ENCODE measurements at regions not wholly inside any gene's neighbourhood (a gene's known extent, or its start where the extent isn't known, plus 50 kb on each side); places are given as distances from the start of the nearest gene placed in this dataset.
"Not testable (repeated sequence)": the region's sequence is repeated elsewhere in the genome, so short reads cannot be mapped to it uniquely, and the experiment has no call there.

- DNase-seq (ENCODE audit: low spot score); H3K4me1 ChIP-seq (ENCODE audit: control insufficient read depth in 1 of 2, low read depth in 2 of 2); H3K4me3 ChIP-seq; ATAC-seq (ENCODE audit: insufficient number of reproducible peaks, low FRiP score, low read depth); H3K36me3 ChIP-seq; H3K9me3 ChIP-seq; H3K27ac ChIP-seq; H3K27me3 ChIP-seq (replicated peaks; ENCODE audit: insufficient read depth): not testable (repeated sequence)
These were observed 162.9 kb upstream of the SPATA31A3 start for GRCh38 chr9:67155218-67155617.

- not testable (repeated sequence) for DNase-seq (ENCODE audit: low spot score); H3K27me3 ChIP-seq (replicated peaks; ENCODE audit: insufficient read depth); H3K4me3 ChIP-seq; ATAC-seq (ENCODE audit: insufficient number of reproducible peaks, low FRiP score, low read depth); H3K9me3 ChIP-seq; H3K27ac ChIP-seq; H3K4me1 ChIP-seq (ENCODE audit: control insufficient read depth in 1 of 2, low read depth in 2 of 2); H3K36me3 ChIP-seq
These were observed 161.2 kb upstream of the SPATA31A3 start for GRCh38 chr9:67153501-67153900.

GRCh38 chr9:67142392-67143107 lies 150.2 kb upstream of the SPATA31A3 start:
- H3K27me3 ChIP-seq (replicated peaks; ENCODE audit: insufficient read depth); H3K36me3 ChIP-seq; ATAC-seq (ENCODE audit: insufficient number of reproducible peaks, low FRiP score, low read depth); H3K4me1 ChIP-seq (ENCODE audit: control insufficient read depth in 1 of 2, low read depth in 2 of 2); H3K9me3 ChIP-seq; H3K4me3 ChIP-seq; DNase-seq (ENCODE audit: low spot score); H3K27ac ChIP-seq: not testable (repeated sequence)

- not testable (repeated sequence) for H3K36me3 ChIP-seq; H3K4me1 ChIP-seq (ENCODE audit: control insufficient read depth in 1 of 2, low read depth in 2 of 2); H3K27ac ChIP-seq; H3K4me3 ChIP-seq; DNase-seq (ENCODE audit: low spot score); H3K27me3 ChIP-seq (replicated peaks; ENCODE audit: insufficient read depth); ATAC-seq (ENCODE audit: insufficient number of reproducible peaks, low FRiP score, low read depth); H3K9me3 ChIP-seq
These were observed 144.0 kb upstream of the SPATA31A3 start for GRCh38 chr9:67136376-67136775.

- not testable (repeated sequence) for ATAC-seq (ENCODE audit: insufficient number of reproducible peaks, low FRiP score, low read depth); H3K4me1 ChIP-seq (ENCODE audit: control insufficient read depth in 1 of 2, low read depth in 2 of 2); H3K36me3 ChIP-seq; H3K9me3 ChIP-seq; H3K4me3 ChIP-seq; H3K27ac ChIP-seq; H3K27me3 ChIP-seq (replicated peaks; ENCODE audit: insufficient read depth); DNase-seq (ENCODE audit: low spot score)
These were observed 140.8 kb upstream of the SPATA31A3 start for GRCh38 chr9:67133124-67133523.

- ATAC-seq (ENCODE audit: insufficient number of reproducible peaks, low FRiP score, low read depth); H3K4me1 ChIP-seq (ENCODE audit: control insufficient read depth in 1 of 2, low read depth in 2 of 2); H3K27ac ChIP-seq; H3K36me3 ChIP-seq; H3K9me3 ChIP-seq; H3K4me3 ChIP-seq; H3K27me3 ChIP-seq (replicated peaks; ENCODE audit: insufficient read depth); DNase-seq (ENCODE audit: low spot score): not testable (repeated sequence)
These were observed 124.4 kb upstream of the SPATA31A3 start for GRCh38 chr9:67116761-67117160.

GRCh38 chr9:67112148-67112547 lies 119.8 kb upstream of the SPATA31A3 start:
- H3K27me3 ChIP-seq (replicated peaks; ENCODE audit: insufficient read depth); H3K9me3 ChIP-seq; DNase-seq (ENCODE audit: low spot score); H3K27ac ChIP-seq; H3K4me1 ChIP-seq (ENCODE audit: control insufficient read depth in 1 of 2, low read depth in 2 of 2); ATAC-seq (ENCODE audit: insufficient number of reproducible peaks, low FRiP score, low read depth); H3K36me3 ChIP-seq; H3K4me3 ChIP-seq: not testable (repeated sequence)

- not testable (repeated sequence) for H3K27me3 ChIP-seq (replicated peaks; ENCODE audit: insufficient read depth); H3K9me3 ChIP-seq; H3K4me1 ChIP-seq (ENCODE audit: control insufficient read depth in 1 of 2, low read depth in 2 of 2); H3K27ac ChIP-seq; H3K36me3 ChIP-seq; H3K4me3 ChIP-seq; DNase-seq (ENCODE audit: low spot score); ATAC-seq (ENCODE audit: insufficient number of reproducible peaks, low FRiP score, low read depth)
These were observed 119.4 kb upstream of the SPATA31A3 start for GRCh38 chr9:67111733-67112132.

- not testable (repeated sequence) for H3K4me1 ChIP-seq (ENCODE audit: control insufficient read depth in 1 of 2, low read depth in 2 of 2); DNase-seq (ENCODE audit: low spot score); H3K27me3 ChIP-seq (replicated peaks; ENCODE audit: insufficient read depth); H3K4me3 ChIP-seq; H3K36me3 ChIP-seq; H3K9me3 ChIP-seq; H3K27ac ChIP-seq; ATAC-seq (ENCODE audit: insufficient number of reproducible peaks, low FRiP score, low read depth)
These were observed 117.5 kb upstream of the SPATA31A3 start for GRCh38 chr9:67109859-67110258.

- H3K4me3 ChIP-seq; H3K9me3 ChIP-seq; DNase-seq (ENCODE audit: low spot score); H3K27ac ChIP-seq; H3K27me3 ChIP-seq (replicated peaks; ENCODE audit: insufficient read depth); H3K36me3 ChIP-seq; ATAC-seq (ENCODE audit: insufficient number of reproducible peaks, low FRiP score, low read depth); H3K4me1 ChIP-seq (ENCODE audit: control insufficient read depth in 1 of 2, low read depth in 2 of 2): not testable (repeated sequence)
These were observed 114.3 kb upstream of the SPATA31A3 start for GRCh38 chr9:67106659-67107058.

- not testable (repeated sequence) for H3K36me3 ChIP-seq; H3K4me1 ChIP-seq (ENCODE audit: control insufficient read depth in 1 of 2, low read depth in 2 of 2); H3K27me3 ChIP-seq (replicated peaks; ENCODE audit: insufficient read depth); H3K27ac ChIP-seq; ATAC-seq (ENCODE audit: insufficient number of reproducible peaks, low FRiP score, low read depth); DNase-seq (ENCODE audit: low spot score); H3K9me3 ChIP-seq; H3K4me3 ChIP-seq
These were observed 110.3 kb upstream of the SPATA31A3 start for GRCh38 chr9:67102506-67103276.

GRCh38 chr9:67091104-67091503 lies 98.8 kb upstream of the SPATA31A3 start:
- not testable (repeated sequence) for ATAC-seq (ENCODE audit: insufficient number of reproducible peaks, low FRiP score, low read depth); H3K27me3 ChIP-seq (replicated peaks; ENCODE audit: insufficient read depth); H3K4me3 ChIP-seq; DNase-seq (ENCODE audit: low spot score); H3K36me3 ChIP-seq; H3K9me3 ChIP-seq; H3K27ac ChIP-seq; H3K4me1 ChIP-seq (ENCODE audit: control insufficient read depth in 1 of 2, low read depth in 2 of 2)

Measured in thoracic aorta (tissue), 2 donors.